Uterus (tissue), 3 donors: ENCODE measurements at regions not wholly inside any gene's neighbourhood (a gene's known extent, or its start where the extent isn't known, plus 50 kb on each side); places are given as distances from the start of the nearest gene placed in this dataset.

Source experiments
- DNase-seq, 2 donors: peaks; one replicate each; pipeline ENCODE4 v3.0.0-alpha.2; 2019 to 2020
- H3K27ac ChIP-seq, 2 donors: fragments of 200-600 bp; sonication (generic); 1 replicate in 1 of 2; 2 replicates in 1 of 2; pipeline ENCODE4 v1.5.1; 2016 to 2018
- H3K27me3 ChIP-seq, 2 donors: fragments of 200-600 bp; sonication (generic); one replicate each; pipeline ENCODE4 v1.5.1; 2018 to 2019; ENCODE audit warnings: control low read depth in 1 of 2
- H3K36me3 ChIP-seq, 2 donors: fragments of 200-600 bp; sonication (generic); one replicate each; pipeline ENCODE4 v1.5.1; 2019; ENCODE audit warnings: control low read depth in 1 of 2
- H3K4me1 ChIP-seq, 2 donors: fragments of 200-600 bp; sonication (generic); one replicate each; pipeline ENCODE4 v1.5.1; 2018 to 2019; ENCODE audit warnings: control low read depth in 1 of 2
- H3K4me3 ChIP-seq, 2 donors: fragments of 200-600 bp; sonication (generic); 1 replicate in 1 of 2; 2 replicates in 1 of 2; pipeline ENCODE4 v1.5.1; 2018 to 2019; ENCODE audit warnings: mild to moderate bottlenecking in 1 of 2
- H3K9me3 ChIP-seq, 2 donors: fragments of 200-600 bp; sonication (generic); one replicate each; pipeline ENCODE4 v1.5.1; 2019; ENCODE audit warnings: control low read depth in 1 of 2
- POLR2A ChIP-seq, 2 donors: fragments of 450-650 bp; IDR thresholded peaks; one replicate each; pipeline ENCODE4 v1.6.1; 2016; ENCODE audit warnings: antibody characterized with exemption in 2 of 2, mild to moderate bottlenecking in 1 of 2, moderate library complexity in 1 of 2
- intact Hi-C: fragments of 100-400 bp; cut with DNase I; formaldehyde crosslinking; loops from one replicate; pipeline ENCODE4 v1.15.1; 2023; ENCODE audit warnings: low total_unique reads
- TF ChIP-seq, protein P1 (sequence below), 4 experiments: fragments of 200-600 bp in 2 of 4; fragments of 450-650 bp in 2 of 4; sonication (generic) in 2 of 4; IDR thresholded peaks; one replicate each; pipeline ENCODE4 v1.5.1; 2016 to 2019; ENCODE audit warnings: antibody characterized with exemption in 4 of 4, mild to moderate bottlenecking in 2 of 4, moderate library complexity in 1 of 4
- donor health status: DM: yes; HTN: yes; CAD: no.

GRCh38 chr7:42628054-42628453, 283.8 kb downstream of the C7orf25 start:
- no peaks in the 10 kb centered on the region for H3K36me3 ChIP-seq
- DNase-seq = no peak
- no peak overlapping the region for H3K27ac ChIP-seq
- TF ChIP-seq, protein P1, sequence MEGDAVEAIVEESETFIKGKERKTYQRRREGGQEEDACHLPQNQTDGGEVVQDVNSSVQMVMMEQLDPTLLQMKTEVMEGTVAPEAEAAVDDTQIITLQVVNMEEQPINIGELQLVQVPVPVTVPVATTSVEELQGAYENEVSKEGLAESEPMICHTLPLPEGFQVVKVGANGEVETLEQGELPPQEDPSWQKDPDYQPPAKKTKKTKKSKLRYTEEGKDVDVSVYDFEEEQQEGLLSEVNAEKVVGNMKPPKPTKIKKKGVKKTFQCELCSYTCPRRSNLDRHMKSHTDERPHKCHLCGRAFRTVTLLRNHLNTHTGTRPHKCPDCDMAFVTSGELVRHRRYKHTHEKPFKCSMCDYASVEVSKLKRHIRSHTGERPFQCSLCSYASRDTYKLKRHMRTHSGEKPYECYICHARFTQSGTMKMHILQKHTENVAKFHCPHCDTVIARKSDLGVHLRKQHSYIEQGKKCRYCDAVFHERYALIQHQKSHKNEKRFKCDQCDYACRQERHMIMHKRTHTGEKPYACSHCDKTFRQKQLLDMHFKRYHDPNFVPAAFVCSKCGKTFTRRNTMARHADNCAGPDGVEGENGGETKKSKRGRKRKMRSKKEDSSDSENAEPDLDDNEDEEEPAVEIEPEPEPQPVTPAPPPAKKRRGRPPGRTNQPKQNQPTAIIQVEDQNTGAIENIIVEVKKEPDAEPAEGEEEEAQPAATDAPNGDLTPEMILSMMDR (IDR thresholded peaks at IDR 0.05) = no peak
- TF ChIP-seq POLR2A (IDR thresholded peaks at IDR 0.05) = no peak
- H3K27me3 ChIP-seq = no peaks in the 10 kb centered on the region
- intact Hi-C loops = no loop called here
- H3K9me3 ChIP-seq = no peaks in the 10 kb centered on the region
- no peaks in the 10 kb centered on the region for H3K4me1 ChIP-seq
- no peak overlapping the region for H3K4me3 ChIP-seq

DNA sequence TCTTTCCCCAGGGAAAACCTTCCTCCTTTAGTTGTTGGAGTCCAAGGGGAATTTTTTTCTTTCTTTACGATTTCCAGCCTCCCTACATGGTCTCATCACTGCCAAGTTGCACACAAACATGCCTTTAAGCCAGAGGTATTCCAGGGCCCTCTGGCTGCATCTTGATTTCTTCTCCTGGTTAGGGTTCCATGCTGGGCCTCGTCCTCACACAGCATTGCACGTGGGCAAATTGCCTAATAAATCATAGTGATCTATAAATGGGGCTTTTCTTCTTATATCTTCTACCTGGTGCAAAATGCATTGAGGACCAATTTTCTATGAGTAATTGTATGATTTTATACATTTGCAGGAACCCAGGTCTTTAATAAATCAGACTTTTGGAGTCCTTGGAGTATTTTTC, 284.2 kb downstream of the C7orf25 start:
- H3K4me3 ChIP-seq = no peak overlapping the region
- H3K9me3 ChIP-seq = no peaks in the 10 kb centered on the region
- no peaks in the 10 kb centered on the region for H3K4me1 ChIP-seq
- peak overlapping the region in 1 of 2 donors; percentile 25 for H3K27ac ChIP-seq
- no peak for DNase-seq
- TF ChIP-seq, protein P1 (IDR thresholded peaks at IDR 0.05) = no peak
- no peak for TF ChIP-seq POLR2A (IDR thresholded peaks at IDR 0.05)
- H3K27me3 ChIP-seq = no peaks in the 10 kb centered on the region
- no peaks in the 10 kb centered on the region for H3K36me3 ChIP-seq
- intact Hi-C loops = no loop called here

GRCh38 chr7:42627101-42627500, 284.8 kb downstream of the C7orf25 start:
- DNase-seq = no peak
- Histone ChIP-seq H3K4me3 (no peak overlapping the region), H3K9me3 (no peaks in the 10 kb centered on the region), H3K27me3 (no peaks in the 10 kb centered on the region), H3K27ac (peak overlapping the region in 1 of 2 donors; percentile 25), H3K36me3 (no peaks in the 10 kb centered on the region), H3K4me1 (no peaks in the 10 kb centered on the region)
- intact Hi-C loops = no loop called here
- TF ChIP-seq, protein P1 (IDR thresholded peaks at IDR 0.05) = no peak
- TF ChIP-seq POLR2A (IDR thresholded peaks at IDR 0.05) = no peak

DNA sequence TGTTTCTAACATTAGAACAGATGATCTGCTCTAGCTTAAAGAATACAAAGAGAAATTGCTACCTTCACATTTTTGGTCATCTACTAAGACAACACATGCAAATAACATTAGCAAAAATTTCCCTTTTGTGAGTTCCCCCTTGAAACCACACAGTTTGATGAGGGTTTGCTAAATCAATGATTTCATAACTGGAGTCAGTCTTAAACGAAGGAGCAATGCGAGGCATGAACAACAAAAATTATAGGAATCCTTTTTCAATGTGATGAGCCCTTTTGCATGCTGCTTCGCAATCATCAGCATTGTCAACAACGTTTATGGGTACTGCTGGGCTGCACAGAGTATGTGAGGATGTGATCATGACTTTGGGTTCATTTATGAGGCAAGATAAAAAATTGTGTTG, 286.4 kb downstream of the C7orf25 start:
- DNase-seq = no peak
- H3K4me3 ChIP-seq = no peak overlapping the region
- TF ChIP-seq POLR2A (IDR thresholded peaks at IDR 0.05) = no peak
- TF ChIP-seq, protein P1 (IDR thresholded peaks at IDR 0.05) = no peak
- H3K36me3 ChIP-seq = no peaks in the 10 kb centered on the region
- no peaks in the 10 kb centered on the region for H3K4me1 ChIP-seq
- H3K27me3 ChIP-seq = no peaks in the 10 kb centered on the region
- intact Hi-C loops = no loop called here
- H3K27ac ChIP-seq = no peak overlapping the region
- no peaks in the 10 kb centered on the region for H3K9me3 ChIP-seq

GRCh38 chr7:42624471-42624870, 287.4 kb downstream of the C7orf25 start:
- Histone ChIP-seq H3K9me3 (no peaks in the 10 kb centered on the region), H3K4me3 (no peak overlapping the region), H3K27ac (no peak overlapping the region), H3K27me3 (no peaks in the 10 kb centered on the region), H3K4me1 (no peaks in the 10 kb centered on the region), H3K36me3 (no peaks in the 10 kb centered on the region)
- intact Hi-C loops = no loop called here
- TF ChIP-seq, protein P1 (IDR thresholded peaks at IDR 0.05) = no peak
- TF ChIP-seq POLR2A (IDR thresholded peaks at IDR 0.05) = no peak
- DNase-seq = no peak
